GM21390 (cell line): ENCODE measurements at regions not wholly inside any gene's neighbourhood (a gene's known extent, or its start where the extent isn't known, plus 50 kb on each side); places are given as distances from the start of the nearest gene placed in this dataset.

Experiments
- ATAC-seq: cut with Tn5 transposase; IDR thresholded peaks from one replicate; pipeline ENCODE4 v1.9.1; 2021; ENCODE audit not compliant: unreplicated experiment

DNA sequence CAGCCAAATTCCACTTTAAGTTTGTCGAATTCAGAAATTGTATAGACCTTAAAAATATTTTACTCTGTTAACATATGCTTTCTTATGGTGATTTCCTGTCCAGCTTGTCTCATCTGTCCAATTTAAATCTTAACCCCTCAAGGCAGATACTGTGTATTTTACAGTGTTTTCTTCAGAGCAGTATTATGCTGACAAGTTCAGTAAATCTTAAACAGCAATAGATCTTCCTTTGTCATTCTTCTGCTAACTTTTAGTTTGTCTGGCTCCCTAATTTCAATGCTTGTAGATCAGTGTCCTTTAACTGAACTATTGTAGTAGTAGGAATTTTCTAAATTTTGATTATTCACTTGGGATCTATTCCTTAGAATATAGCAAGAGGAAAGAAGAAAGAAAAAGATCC is 52.8 kb upstream of the MEIS1 start:
- no peak for ATAC-seq

DNA sequence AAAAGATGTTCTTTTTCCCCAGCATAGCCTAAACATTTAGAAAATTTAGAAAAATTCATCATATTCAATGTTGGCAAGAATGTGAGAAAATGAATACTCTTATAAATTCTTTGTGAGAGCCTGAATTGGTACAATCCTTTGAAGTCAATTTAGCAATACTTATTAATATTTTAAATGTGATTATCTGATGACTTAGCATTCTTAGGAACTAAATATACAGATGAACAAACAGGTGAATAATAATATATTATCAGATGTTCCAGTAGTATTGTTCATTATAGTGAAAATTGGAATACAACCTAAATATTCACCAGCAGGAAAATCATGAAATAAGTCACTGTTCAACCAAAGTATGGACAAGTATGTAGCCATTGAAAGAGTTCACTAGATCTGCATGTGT is 55.5 kb upstream of the MEIS1 start:
- no peak for ATAC-seq

DNA sequence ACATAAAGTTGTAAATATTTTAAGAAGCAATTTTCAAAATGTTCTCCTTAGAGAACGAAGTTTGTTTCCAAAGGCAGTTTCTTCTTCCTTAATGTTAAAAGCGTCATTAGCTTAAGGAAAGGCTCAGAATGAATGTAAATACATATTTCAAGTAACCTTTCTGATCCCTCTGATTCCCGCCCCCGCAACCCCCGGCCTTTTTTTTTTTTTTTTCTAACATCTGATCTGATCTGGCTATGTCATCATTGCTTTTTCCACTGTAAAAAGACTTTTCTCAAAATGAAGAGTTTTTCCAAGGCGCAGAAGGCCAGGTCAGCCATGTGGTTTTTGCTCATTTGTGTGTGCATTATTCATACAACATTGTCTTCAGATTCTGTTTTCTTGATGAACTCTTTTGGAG is 57.1 kb upstream of the MEIS1 start:
- ATAC-seq: no peak

DNA sequence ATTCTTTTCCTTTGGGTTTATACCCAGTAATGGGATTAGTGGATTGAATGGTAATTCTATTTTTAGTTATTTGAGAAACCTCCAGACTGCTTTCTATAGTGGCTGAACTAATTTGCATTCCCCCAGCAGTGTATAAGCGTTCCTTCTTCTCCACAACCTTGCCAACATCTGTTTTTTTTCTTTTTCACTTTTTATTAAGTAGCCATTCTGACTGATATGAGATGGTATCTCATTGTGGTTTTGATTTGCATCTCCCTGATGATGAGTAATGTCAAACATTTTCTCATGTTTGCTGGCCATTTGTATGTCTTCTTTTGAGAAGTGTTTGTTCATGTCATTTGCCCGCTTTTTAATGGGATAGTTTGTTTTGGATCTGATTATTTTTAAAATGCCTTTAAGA is 64.1 kb upstream of the MEIS1 start:
- no peak for ATAC-seq

DNA sequence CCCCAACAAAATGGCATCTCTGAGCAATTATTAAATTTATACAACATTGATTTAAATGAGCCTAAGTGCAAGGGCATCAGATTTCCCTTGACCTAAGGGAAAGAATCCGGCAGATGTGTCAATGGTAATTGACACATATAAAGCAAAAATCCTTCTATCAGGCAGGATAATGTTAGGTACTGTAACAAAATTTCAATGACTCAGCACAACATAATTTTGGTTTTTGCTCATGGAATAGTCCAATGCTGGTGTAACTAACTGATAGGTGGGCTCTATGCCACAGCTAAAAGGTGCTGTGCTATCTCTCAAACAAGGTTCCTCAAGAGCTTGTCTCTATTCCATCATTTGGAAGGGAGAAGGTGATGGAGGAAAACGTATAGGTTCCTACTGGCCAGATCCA is 68.3 kb upstream of the MEIS1 start:
- no peak for ATAC-seq

DNA sequence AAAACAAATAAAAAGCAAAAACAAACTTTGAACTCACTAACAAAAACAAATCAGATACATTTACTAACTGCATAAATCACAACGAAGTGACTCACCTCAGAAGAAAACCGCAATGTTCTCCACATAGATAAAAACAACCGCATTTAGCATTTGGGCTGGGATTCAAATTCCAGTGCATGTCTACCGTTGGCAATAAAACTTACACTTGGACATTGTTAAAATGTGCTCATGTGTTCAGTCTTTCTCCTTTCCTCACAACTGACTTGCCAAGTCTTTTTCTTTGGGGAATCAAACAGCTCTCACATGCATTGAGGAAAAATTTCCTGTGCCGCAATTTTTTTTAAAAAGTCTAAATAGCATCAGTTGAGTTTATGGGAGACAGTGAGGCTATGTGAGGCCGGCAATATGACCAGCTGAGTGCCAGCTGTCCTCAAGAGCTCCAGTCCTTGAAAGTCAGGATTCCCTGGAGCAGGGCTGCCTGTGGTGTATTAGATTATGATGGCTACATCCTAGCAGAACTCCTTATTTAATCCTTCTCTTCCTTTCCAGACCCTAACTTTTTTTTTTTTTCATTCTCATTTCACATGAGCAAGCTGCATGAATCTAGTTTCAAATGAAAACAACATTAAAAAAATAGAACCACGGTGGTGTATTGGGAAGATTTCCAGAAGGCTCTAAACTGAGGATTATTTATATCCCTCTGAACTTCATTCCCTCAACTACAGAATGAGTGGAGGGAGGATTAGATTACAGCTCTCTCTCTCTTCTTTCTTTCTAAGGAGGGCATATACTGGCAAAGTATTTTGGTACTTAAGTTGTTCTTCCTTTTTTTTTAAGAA is 70.2 kb upstream of the MEIS1 start:
- no peak for ATAC-seq

DNA sequence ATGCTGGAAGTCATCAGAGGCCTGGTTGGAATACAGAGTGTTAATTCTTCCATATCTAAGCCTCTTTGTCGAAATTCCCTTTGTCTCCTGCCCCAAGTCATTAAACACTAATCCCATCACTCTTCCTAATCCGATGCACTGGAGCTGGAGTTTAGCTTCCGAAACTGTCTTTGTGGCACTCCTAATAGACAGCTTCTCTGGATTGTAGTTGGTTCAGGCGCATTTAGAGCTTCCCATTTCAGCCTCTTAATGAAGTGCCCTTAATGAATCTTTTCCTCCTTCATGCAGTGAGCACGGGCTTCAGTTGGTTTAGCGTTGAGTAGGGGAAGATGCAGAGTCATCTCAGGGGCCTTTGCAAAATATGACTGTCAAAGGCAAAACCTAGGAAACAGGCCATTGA is 72.2 kb upstream of the MEIS1 start:
- no peak for ATAC-seq

DNA sequence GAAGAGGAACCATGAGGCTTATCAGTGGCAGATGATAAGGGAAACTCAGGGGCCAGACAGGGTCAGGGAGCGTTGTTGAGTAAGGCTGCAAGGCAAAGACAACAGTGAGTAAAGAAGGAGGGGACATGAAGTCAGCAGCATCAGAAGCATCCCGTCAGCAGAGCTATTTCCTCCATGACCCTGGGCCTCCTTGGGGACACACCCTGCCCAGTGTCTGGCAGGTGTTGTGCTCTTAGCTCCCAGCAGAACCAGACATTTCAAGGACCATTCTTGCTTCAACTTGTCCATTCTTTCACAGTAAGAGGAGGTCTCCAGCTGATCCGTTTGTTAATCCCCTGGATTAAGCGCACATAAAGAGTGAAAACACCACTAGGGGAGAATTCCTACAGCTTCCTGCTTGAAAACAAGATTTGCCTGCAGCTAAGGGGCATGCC is 88.7 kb upstream of the MEIS1 start:
- ATAC-seq: no peak

DNA sequence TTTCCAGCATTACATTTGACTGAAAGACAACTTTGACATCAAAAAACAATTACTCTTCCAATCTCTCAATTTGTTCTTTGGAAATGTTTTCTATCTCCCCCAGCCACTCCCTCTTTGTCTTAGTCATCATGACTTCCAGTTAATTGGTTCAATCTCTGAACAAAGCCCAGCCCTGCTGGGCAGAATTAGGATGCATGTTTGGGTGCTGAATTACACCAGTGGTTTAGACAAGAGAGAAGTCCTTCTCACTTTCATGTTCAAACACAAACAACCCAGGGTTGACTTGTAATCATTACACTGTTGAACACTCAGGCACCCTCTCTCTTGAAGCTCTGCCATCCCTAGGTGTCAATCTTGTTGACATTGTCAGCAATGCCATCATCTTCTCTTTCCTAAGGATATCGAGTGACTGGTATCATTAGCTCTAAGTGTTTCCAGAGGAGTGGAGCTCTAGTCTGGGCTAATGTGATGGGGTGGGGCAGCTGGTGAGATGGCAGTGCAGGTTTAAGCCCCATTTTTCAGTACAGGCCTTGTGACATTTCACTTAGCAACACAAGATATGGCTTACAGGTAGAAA is 90.8 kb upstream of the MEIS1 start:
- ATAC-seq: no peak

DNA sequence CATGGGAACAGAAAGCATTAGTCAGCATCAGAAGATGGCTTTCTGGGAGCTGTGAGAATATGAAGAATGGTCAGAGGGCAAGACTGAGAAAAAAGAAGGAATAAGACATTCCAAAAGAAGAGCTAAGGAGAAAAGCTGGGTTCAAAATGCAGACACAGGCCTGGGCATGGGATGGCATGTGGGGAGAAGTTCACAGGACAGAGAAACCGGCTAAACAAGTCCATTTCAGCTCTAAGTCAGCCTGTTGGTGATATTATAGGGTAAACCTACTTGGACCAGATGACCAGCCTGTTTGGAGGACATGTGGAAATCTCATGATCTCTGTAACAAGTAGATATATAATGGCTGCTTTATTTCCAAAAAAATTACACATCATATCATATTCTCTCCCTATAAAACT is 91.7 kb upstream of the MEIS1 start:
- ATAC-seq: no peak

DNA sequence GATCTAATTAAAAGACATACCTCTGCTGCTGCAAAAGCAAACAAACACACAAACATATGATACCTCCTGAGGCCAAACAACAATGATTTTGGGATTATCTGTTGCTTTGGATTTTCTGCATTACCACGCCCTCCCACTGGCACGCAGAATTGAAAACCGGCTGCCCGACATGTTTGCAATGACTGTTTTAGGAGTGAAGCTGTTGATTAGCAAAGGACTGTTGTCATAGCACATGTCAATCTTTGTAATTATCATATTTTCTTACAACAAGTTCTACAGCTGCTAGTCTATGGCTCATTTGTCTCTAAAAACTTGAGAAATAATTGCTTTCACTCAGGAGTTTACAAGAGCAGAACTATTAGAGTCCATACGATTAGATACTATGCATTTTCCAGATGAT is 94.4 kb upstream of the MEIS1 start:
- no peak for ATAC-seq

DNA sequence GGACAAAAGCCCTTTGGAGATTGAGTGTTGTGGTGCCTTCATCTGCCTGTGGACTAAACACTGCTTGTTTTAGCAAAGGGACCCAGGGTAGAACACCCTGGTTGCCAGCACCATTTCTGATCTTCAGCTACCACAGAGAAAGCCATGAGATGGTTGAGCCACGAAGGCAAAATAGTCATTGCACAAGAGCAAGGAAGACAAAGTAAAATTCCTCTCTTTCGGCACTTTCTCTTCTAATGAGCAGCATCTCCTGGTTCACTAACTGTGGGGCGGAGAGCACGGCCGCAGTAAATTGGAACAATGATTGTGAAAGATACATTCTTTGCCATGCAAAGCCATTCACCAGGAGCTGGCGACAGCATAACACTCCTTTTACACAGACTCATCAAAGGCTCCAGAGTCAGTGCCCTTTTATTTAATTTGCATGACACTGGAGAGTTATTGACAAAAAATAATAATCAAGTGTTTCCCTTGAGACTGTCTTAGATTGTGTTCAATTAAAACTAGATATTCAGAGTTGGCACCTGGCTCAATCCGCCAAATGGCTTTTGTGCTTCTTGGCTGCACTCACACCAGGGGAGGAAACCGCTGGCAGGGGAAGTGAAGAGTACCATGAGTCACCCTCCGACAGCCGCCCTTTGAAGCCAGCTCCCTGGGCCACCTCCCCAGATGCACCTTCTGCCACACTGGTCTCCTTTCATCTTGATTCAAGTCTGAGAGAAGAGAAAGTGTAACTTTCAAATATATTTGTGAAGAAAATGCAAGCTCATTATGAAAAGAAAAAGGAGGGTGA is 100.5 kb upstream of the MEIS1 start:
- no peak for ATAC-seq

DNA sequence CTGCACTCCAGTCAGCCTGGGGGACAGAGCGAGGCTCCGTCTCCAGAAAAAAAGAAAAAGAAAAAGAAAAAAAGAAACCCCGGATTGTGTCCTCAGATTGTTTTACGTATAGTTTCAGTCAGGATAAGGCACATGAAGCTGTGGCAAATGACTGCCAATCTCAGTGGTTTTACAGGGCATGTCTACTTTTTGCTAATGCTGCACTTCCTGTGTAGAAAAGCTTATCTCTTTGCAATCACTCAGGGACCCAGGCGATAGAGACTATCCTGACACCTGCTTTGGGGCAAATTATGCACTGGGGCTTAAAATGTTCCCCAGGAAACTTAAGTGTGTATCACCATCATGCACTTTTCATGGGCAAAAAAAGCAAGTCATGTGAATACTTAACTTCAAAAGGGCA is 103.7 kb upstream of the MEIS1 start:
- no peak for ATAC-seq

DNA sequence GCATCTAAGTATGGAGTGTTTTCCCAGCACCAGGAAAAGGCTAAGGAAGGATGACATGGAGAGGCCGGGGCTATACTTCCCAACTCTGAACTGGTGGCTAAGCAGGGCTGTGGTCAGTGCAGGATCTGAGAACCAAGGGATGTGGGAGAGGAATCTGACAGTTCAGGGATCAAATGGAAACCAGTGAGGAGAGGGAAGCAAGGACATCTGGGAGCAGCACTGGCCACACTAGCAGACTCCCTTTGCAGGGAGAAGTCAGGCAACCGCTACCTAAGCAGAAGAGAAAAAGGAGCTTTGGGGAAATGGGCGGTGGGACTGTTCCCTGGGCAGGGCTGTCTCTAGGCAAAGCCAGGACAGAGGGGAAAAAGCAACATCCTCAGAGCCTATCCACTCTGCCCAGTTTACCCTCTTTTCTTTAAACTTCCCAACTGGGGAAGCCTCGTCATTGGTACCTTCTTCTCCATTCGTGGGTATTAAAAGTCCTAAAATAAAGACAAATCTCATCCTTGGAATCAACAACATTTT is 105.8 kb upstream of the MEIS1 start:
- ATAC-seq: no peak

DNA sequence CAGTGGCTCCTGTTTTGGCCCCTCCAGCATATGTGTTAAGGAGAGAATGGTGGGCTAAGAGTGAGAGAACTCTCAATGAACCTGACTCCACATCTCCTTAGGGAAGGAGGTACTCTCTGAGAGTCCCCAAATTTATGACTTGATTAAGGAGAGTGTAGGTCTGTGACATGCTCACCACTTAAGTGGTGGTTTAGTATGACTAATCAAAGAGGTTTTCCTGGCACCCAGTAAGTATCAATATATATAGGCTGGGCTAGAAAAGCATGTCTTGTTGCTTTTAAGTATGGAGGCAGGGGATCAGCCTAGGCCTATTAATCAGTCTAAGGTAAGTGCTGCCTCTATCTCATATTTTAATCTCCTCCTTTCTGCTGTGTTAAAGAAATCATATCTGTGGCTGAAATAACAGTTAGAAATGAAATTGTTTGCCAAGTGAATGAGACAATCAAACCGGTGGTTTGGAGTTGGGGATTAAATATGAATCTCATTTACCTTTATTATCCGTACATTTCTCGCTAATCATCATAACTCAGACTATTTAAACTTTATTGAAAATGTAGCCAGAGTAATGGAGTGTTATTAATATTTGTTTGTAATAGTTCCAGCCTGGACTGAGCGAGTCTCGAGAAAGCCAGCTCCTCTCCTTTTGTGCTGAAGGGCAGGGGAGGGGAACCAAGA is 107.7 kb upstream of the MEIS1 start:
- no peak for ATAC-seq

DNA sequence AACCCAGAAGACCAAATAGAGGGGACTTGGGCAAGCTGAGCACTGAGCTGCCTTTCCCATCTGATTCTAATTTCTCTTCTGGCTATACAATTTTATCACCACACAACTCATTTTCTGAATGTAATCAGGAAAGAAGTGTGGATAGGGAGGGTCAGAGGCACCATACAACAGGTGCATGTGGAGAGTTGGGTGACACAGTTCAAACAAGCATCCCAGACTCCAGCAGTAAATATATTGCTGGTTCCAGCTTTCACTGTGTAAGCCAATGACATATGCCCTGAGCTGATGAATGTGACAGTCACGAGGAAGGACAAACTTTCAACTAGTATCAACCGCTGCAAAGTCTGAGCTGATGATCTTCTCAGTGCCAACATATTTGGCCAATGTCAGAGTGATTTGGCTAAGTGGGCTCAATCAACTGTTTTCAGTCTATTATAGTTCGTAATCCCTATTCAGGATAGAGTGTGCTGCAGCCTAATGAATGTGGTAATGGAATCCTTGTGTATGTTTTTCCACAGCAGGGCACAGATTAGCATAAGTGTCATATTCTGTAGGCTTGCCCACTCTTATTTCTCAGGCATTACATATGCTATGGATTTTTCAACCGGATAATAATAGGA is 109.9 kb upstream of the MEIS1 start:
- ATAC-seq: no peak

DNA sequence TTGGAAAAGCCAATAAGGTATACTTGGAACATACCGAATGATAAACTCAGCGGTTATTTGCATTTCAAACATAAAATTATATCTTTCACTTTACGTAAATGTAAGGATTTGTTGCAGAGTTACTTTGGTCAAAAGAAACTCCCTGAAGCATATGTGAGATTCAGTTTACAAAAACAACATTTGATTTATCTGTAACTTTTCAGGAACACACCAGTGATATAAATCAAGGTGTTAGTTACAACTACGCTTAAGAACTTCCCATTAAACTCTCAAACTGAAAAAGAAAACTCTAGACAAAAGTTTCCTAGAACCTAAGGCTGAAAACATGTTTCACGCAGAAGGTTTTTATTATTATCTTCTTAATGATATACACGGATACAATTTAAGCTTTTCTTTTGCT is 110.6 kb upstream of the MEIS1 start:
- ATAC-seq: no peak

DNA sequence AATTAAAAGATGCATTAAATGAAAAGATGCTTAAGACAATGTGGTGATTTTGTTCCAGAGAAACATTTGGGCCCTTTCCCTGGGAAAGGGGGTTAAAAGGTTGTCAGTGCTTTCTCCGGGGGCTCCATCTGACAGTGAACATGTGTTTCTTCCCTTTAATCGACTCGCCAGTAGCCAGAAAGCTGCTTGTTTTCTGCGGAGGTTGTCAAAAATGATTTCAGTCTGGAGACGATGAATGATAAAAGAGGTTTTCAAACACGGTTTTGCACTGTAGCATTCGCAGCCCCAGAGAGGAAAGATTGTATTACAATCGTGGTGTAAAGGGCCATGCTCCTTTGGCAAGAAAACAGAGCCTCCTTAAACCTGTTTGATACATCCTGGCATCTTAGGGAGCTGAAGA is 111.5 kb upstream of the MEIS1 start:
- no peak for ATAC-seq

DNA sequence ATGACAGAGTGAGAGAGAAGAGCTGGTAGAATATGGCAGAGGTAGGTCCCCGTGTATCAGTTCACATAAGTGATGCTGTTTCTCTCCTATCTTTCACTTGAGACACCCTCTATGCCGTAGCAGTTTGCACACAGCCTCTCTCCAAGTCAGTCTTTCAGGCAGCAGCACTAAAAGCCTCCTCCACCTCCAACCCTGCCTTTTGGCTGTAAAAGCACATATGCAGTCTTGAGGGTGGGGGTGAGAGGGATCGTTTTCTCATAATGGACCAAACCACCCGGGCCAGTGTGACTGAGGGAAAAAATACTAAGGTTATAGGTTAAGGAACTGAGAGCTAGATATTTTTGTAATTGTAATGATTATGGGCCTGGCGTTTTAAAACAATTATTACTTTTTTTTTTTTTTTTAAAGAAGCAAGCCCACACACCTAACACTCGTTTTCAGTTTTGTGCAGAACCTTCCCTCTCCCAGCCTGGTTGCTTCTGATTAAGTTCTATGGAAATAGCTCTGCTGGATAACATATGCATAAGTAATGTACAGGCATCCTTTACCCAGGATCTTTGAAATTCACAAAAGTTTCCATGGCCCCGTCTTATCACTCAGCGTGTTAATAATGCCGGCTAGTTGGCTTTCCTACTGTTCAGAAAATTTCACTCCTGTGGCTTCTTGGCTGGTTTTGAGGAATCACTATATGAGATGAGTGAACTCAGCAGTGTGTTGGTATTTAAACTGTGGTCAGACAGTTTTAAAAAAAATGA is 112.2 kb upstream of the MEIS1 start:
- no peak for ATAC-seq

DNA sequence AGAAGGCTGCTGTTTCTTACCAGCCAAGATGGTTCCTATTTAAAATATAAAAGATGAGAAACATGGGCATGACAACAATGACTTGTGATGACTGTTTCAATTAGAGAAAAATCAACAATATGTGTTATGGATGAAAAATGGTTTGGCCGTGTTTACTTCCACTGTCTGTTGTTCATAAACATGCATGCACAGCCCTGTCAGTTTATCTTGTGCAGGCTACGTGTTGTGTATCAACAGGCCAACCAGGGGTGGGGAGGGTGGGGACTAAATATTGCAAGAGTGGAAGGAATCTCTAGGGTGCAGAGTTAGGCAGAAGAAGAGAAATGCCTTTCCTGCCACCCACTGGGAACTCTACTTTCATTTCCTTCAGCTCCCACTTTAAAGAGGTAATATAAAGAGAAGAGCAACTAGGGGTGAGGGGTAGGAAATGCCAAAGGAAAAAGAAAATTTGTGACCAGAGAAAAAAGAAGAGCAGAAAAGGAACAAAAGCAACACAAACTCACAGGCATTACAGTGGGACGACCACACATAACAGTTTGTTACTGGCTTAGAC is 116.8 kb upstream of the MEIS1 start:
- ATAC-seq: no peak
